ENCODE measurements at regions not wholly inside any gene's neighbourhood (a gene's known extent, or its start where the extent isn't known, plus 50 kb on each side); places are given as distances from the start of the nearest gene placed in this dataset.

- WGBS: 87% methylated on average over 1 of the region's 1 CpG
Observed at GRCh38 chr13:33340631-33341030, 55.1 kb upstream of the STARD13 start.

GRCh38 chr13:33341861-33342452, 56.4 kb upstream of the STARD13 start:
- Histone ChIP-seq H3K27ac (ENCODE audit: low read depth in 1 of 2, low read length in 1 of 2) (no peak overlapping the region), H3K27me3 (ENCODE audit: control insufficient read depth in 2 of 2, insufficient read depth in 1 of 2, low read length in 1 of 2) (no peaks in the 10 kb centered on the region), H3K9me3 (ENCODE audit: control insufficient read depth in 2 of 2, insufficient read depth in 1 of 2, low read length in 1 of 2) (no peaks in the 10 kb centered on the region), H3K4me1 (ENCODE audit: control insufficient read depth in 2 of 2, insufficient read depth in 2 of 2, low read length in 2 of 2) (no peaks in the 10 kb centered on the region), H3K4me3 (ENCODE audit: low read length in 2 of 2) (no peak overlapping the region), H3K36me3 (ENCODE audit: control insufficient read depth in 2 of 2, insufficient read depth in 2 of 2, low read length in 1 of 2) (no peaks in the 10 kb centered on the region)
- WGBS: 95% methylated on average over 5 of the region's 5 CpGs
- no peak for DNase-seq (ENCODE audit: low read depth in 6 of 9, low spot score in 9 of 9)

More at GRCh38 chr13:33340631-33341030, 55.1 kb upstream of the STARD13 start:
- Histone ChIP-seq H3K4me3 (ENCODE audit: low read length in 2 of 2) (no peak overlapping the region), H3K27ac (ENCODE audit: low read depth in 1 of 2, low read length in 1 of 2) (no peak overlapping the region), H3K9me3 (ENCODE audit: control insufficient read depth in 2 of 2, insufficient read depth in 1 of 2, low read length in 1 of 2) (no peaks in the 10 kb centered on the region), H3K36me3 (ENCODE audit: control insufficient read depth in 2 of 2, insufficient read depth in 2 of 2, low read length in 1 of 2) (no peaks in the 10 kb centered on the region), H3K4me1 (ENCODE audit: control insufficient read depth in 2 of 2, insufficient read depth in 2 of 2, low read length in 2 of 2) (no peaks in the 10 kb centered on the region), H3K27me3 (ENCODE audit: control insufficient read depth in 2 of 2, insufficient read depth in 1 of 2, low read length in 1 of 2) (no peaks in the 10 kb centered on the region)
- no peak for DNase-seq (ENCODE audit: low read depth in 6 of 9, low spot score in 9 of 9)

GRCh38 chr13:33345842-33346241, 60.3 kb upstream of the STARD13 start:
- Histone ChIP-seq H3K36me3 (ENCODE audit: control insufficient read depth in 2 of 2, insufficient read depth in 2 of 2, low read length in 1 of 2) (no peaks in the 10 kb centered on the region), H3K4me3 (ENCODE audit: low read length in 2 of 2) (no peak overlapping the region), H3K9me3 (ENCODE audit: control insufficient read depth in 2 of 2, insufficient read depth in 1 of 2, low read length in 1 of 2) (no peaks in the 10 kb centered on the region), H3K27me3 (ENCODE audit: control insufficient read depth in 2 of 2, insufficient read depth in 1 of 2, low read length in 1 of 2) (peaks cover 13 to 24% of the 10 kb centered on the region in 2 donors), H3K4me1 (ENCODE audit: control insufficient read depth in 2 of 2, insufficient read depth in 2 of 2, low read length in 2 of 2) (no peaks in the 10 kb centered on the region), H3K27ac (ENCODE audit: low read depth in 1 of 2, low read length in 1 of 2) (no peak overlapping the region)
- 91% methylated on average over 2 of the region's 2 CpGs for WGBS
- DNase-seq (ENCODE audit: low read depth in 6 of 9, low spot score in 9 of 9): no peak

- no peaks in the 10 kb centered on the region for H3K36me3 ChIP-seq (ENCODE audit: control insufficient read depth in 2 of 2, insufficient read depth in 2 of 2, low read length in 1 of 2)
- H3K4me3 ChIP-seq (ENCODE audit: low read length in 2 of 2): no peak overlapping the region
- H3K27me3 ChIP-seq (ENCODE audit: control insufficient read depth in 2 of 2, insufficient read depth in 1 of 2, low read length in 1 of 2): peaks cover 13 to 32% of the 10 kb centered on the region in 2 donors
- DNase-seq (ENCODE audit: low read depth in 6 of 9, low spot score in 9 of 9): no peak
- H3K27ac ChIP-seq (ENCODE audit: low read depth in 1 of 2, low read length in 1 of 2): no peak overlapping the region
- H3K4me1 ChIP-seq (ENCODE audit: control insufficient read depth in 2 of 2, insufficient read depth in 2 of 2, low read length in 2 of 2): no peaks in the 10 kb centered on the region
- H3K9me3 ChIP-seq (ENCODE audit: control insufficient read depth in 2 of 2, insufficient read depth in 1 of 2, low read length in 1 of 2): no peaks in the 10 kb centered on the region
- 97% methylated on average over 4 of the region's 4 CpGs for WGBS
Observed at GRCh38 chr13:33347861-33348260, 62.3 kb upstream of the STARD13 start.

- no peak for DNase-seq (ENCODE audit: low read depth in 6 of 9, low spot score in 9 of 9)
- Histone ChIP-seq H3K4me3 (ENCODE audit: low read length in 2 of 2) (no peak overlapping the region), H3K27me3 (ENCODE audit: control insufficient read depth in 2 of 2, insufficient read depth in 1 of 2, low read length in 1 of 2) (peaks cover 13 to 34% of the 10 kb centered on the region in 2 donors), H3K4me1 (ENCODE audit: control insufficient read depth in 2 of 2, insufficient read depth in 2 of 2, low read length in 2 of 2) (no peaks in the 10 kb centered on the region), H3K36me3 (ENCODE audit: control insufficient read depth in 2 of 2, insufficient read depth in 2 of 2, low read length in 1 of 2) (no peaks in the 10 kb centered on the region), H3K27ac (ENCODE audit: low read depth in 1 of 2, low read length in 1 of 2) (no peak overlapping the region), H3K9me3 (ENCODE audit: control insufficient read depth in 2 of 2, insufficient read depth in 1 of 2, low read length in 1 of 2) (no peaks in the 10 kb centered on the region)
- 86% methylated on average over 2 of the region's 2 CpGs for WGBS
Observed at GRCh38 chr13:33348366-33348765, 62.8 kb upstream of the STARD13 start.

GRCh38 chr13:33349288-33349985, 63.9 kb upstream of the STARD13 start:
- no peak for DNase-seq (ENCODE audit: low read depth in 6 of 9, low spot score in 9 of 9)

GRCh38 chr13:33349986-33350826, 64.7 kb upstream of the STARD13 start:
- no peaks in the 10 kb centered on the region for H3K36me3 ChIP-seq (ENCODE audit: control insufficient read depth in 2 of 2, insufficient read depth in 2 of 2, low read length in 1 of 2)
- H3K4me1 ChIP-seq (ENCODE audit: control insufficient read depth in 2 of 2, insufficient read depth in 2 of 2, low read length in 2 of 2): no peaks in the 10 kb centered on the region
- peak overlapping the region; percentile 25 to 32 for H3K4me3 ChIP-seq (ENCODE audit: low read length in 2 of 2)
- peaks cover 13 to 34% of the 10 kb centered on the region in 2 donors for H3K27me3 ChIP-seq (ENCODE audit: control insufficient read depth in 2 of 2, insufficient read depth in 1 of 2, low read length in 1 of 2)
- no peak for DNase-seq (ENCODE audit: low read depth in 6 of 9, low spot score in 9 of 9)
- 5% methylated on average over 84 of the region's 84 CpGs for WGBS
- H3K27ac ChIP-seq (ENCODE audit: low read depth in 1 of 2, low read length in 1 of 2): no peak overlapping the region
- H3K9me3 ChIP-seq (ENCODE audit: control insufficient read depth in 2 of 2, insufficient read depth in 1 of 2, low read length in 1 of 2): no peaks in the 10 kb centered on the region

More at GRCh38 chr13:33349288-33349985, 63.9 kb upstream of the STARD13 start:
- no peaks in the 10 kb centered on the region for H3K4me1 ChIP-seq (ENCODE audit: control insufficient read depth in 2 of 2, insufficient read depth in 2 of 2, low read length in 2 of 2)
- peaks cover 13 to 34% of the 10 kb centered on the region in 2 donors for H3K27me3 ChIP-seq (ENCODE audit: control insufficient read depth in 2 of 2, insufficient read depth in 1 of 2, low read length in 1 of 2)
- H3K4me3 ChIP-seq (ENCODE audit: low read length in 2 of 2): peak overlapping the region in 1 of 2 donors; percentile 25
- no peaks in the 10 kb centered on the region for H3K36me3 ChIP-seq (ENCODE audit: control insufficient read depth in 2 of 2, insufficient read depth in 2 of 2, low read length in 1 of 2)
- 73% methylated on average over 21 of the region's 21 CpGs for WGBS
- H3K9me3 ChIP-seq (ENCODE audit: control insufficient read depth in 2 of 2, insufficient read depth in 1 of 2, low read length in 1 of 2): no peaks in the 10 kb centered on the region
- H3K27ac ChIP-seq (ENCODE audit: low read depth in 1 of 2, low read length in 1 of 2): no peak overlapping the region

- Histone ChIP-seq H3K27me3 (ENCODE audit: control insufficient read depth in 2 of 2, insufficient read depth in 1 of 2, low read length in 1 of 2) (peaks cover 13 to 34% of the 10 kb centered on the region in 2 donors), H3K9me3 (ENCODE audit: control insufficient read depth in 2 of 2, insufficient read depth in 1 of 2, low read length in 1 of 2) (no peaks in the 10 kb centered on the region), H3K4me1 (ENCODE audit: control insufficient read depth in 2 of 2, insufficient read depth in 2 of 2, low read length in 2 of 2) (no peaks in the 10 kb centered on the region), H3K4me3 (ENCODE audit: low read length in 2 of 2) (no peak overlapping the region), H3K27ac (ENCODE audit: low read depth in 1 of 2, low read length in 1 of 2) (no peak overlapping the region), H3K36me3 (ENCODE audit: control insufficient read depth in 2 of 2, insufficient read depth in 2 of 2, low read length in 1 of 2) (no peaks in the 10 kb centered on the region)
- DNase-seq (ENCODE audit: low read depth in 6 of 9, low spot score in 9 of 9): no peak
- WGBS: 86% methylated on average over 2 of the region's 2 CpGs
Observed at GRCh38 chr13:33351319-33351718, 65.8 kb upstream of the STARD13 start.

GRCh38 chr13:33352041-33352440, 66.5 kb upstream of the STARD13 start:
- H3K27me3 ChIP-seq (ENCODE audit: control insufficient read depth in 2 of 2, insufficient read depth in 1 of 2, low read length in 1 of 2): peaks cover 13 to 34% of the 10 kb centered on the region in 2 donors
- 95% methylated on average over 5 of the region's 5 CpGs for WGBS
- no peaks in the 10 kb centered on the region for H3K36me3 ChIP-seq (ENCODE audit: control insufficient read depth in 2 of 2, insufficient read depth in 2 of 2, low read length in 1 of 2)
- H3K4me1 ChIP-seq (ENCODE audit: control insufficient read depth in 2 of 2, insufficient read depth in 2 of 2, low read length in 2 of 2): no peaks in the 10 kb centered on the region
- DNase-seq (ENCODE audit: low read depth in 6 of 9, low spot score in 9 of 9): no peak
- no peak overlapping the region for H3K27ac ChIP-seq (ENCODE audit: low read depth in 1 of 2, low read length in 1 of 2)
- H3K4me3 ChIP-seq (ENCODE audit: low read length in 2 of 2): no peak overlapping the region
- H3K9me3 ChIP-seq (ENCODE audit: control insufficient read depth in 2 of 2, insufficient read depth in 1 of 2, low read length in 1 of 2): no peaks in the 10 kb centered on the region

All from thymus (tissue), 11 donors.